ENCODE measurements at regions not wholly inside any gene's neighbourhood (a gene's known extent, or its start where the extent isn't known, plus 50 kb on each side); places are given as distances from the start of the nearest gene placed in this dataset.
"Not testable (repeated sequence)": the region's sequence is repeated elsewhere in the genome, so short reads cannot be mapped to it uniquely, and the experiment has no call there.

- no peak overlapping the region for H3K27ac Mint-ChIP-seq
- H3K36me3 Mint-ChIP-seq, result no peaks in the 10 kb centered on the region
- no peak for DNase-seq
- no peaks in the 10 kb centered on the region for H3K4me1 Mint-ChIP-seq
- no peak overlapping the region for H3K4me3 Mint-ChIP-seq
- H3K9me3 Mint-ChIP-seq, result peaks cover 0 to 20% (median 3%) of the 10 kb centered on the region in 6 donors
- H3K27me3 Mint-ChIP-seq (ENCODE audit: low read depth in 3 of 3), result no peaks in the 10 kb centered on the region
Observed at GRCh38 chr4:120554086-120554485, 368.4 kb downstream of the PRDM5 start.

- DNase-seq; H3K27me3 Mint-ChIP-seq (ENCODE audit: low read depth in 3 of 3); H3K36me3 Mint-ChIP-seq; H3K4me3 Mint-ChIP-seq; H3K4me1 Mint-ChIP-seq; H3K27ac Mint-ChIP-seq: not testable (repeated sequence)
- peaks cover 0 to 16% (median 5%) of the 10 kb centered on the region in 6 donors for H3K9me3 Mint-ChIP-seq
Observed at GRCh38 chr4:120550624-120551220, 371.8 kb downstream of the PRDM5 start.

- H3K27ac Mint-ChIP-seq, result no peak overlapping the region
- H3K27me3 Mint-ChIP-seq (ENCODE audit: low read depth in 3 of 3), result no peaks in the 10 kb centered on the region
- H3K9me3 Mint-ChIP-seq, result peaks cover 0 to 11% (median 5%) of the 10 kb centered on the region in 6 donors
- H3K4me1 Mint-ChIP-seq, result no peaks in the 10 kb centered on the region
- DNase-seq, result no peak
- H3K4me3 Mint-ChIP-seq, result no peak overlapping the region
- no peaks in the 10 kb centered on the region for H3K36me3 Mint-ChIP-seq
Observed at GRCh38 chr4:120549011-120549570, 373.4 kb downstream of the PRDM5 start.

GRCh38 chr4:120545391-120545790 is 377.1 kb downstream of the PRDM5 start:
- H3K9me3 Mint-ChIP-seq, result peaks cover 0 to 7% (median 1%) of the 10 kb centered on the region in 6 donors
- no peaks in the 10 kb centered on the region for H3K36me3 Mint-ChIP-seq
- no peak for DNase-seq
- no peak overlapping the region for H3K27ac Mint-ChIP-seq
- no peak overlapping the region for H3K4me3 Mint-ChIP-seq
- no peaks in the 10 kb centered on the region for H3K4me1 Mint-ChIP-seq
- no peaks in the 10 kb centered on the region for H3K27me3 Mint-ChIP-seq (ENCODE audit: low read depth in 3 of 3)

GRCh38 chr4:120544838-120545237 is 377.7 kb downstream of the PRDM5 start:
- Mint-ChIP-seq H3K27ac (no peak overlapping the region), H3K4me1 (no peaks in the 10 kb centered on the region), H3K9me3 (peaks cover 0 to 7% (median 1%) of the 10 kb centered on the region in 6 donors), H3K4me3 (no peak overlapping the region), H3K27me3 (ENCODE audit: low read depth in 3 of 3) (no peaks in the 10 kb centered on the region), H3K36me3 (no peaks in the 10 kb centered on the region)
- no peak for DNase-seq

- Mint-ChIP-seq H3K4me3 (no peak overlapping the region), H3K27me3 (ENCODE audit: low read depth in 3 of 3) (no peaks in the 10 kb centered on the region), H3K4me1 (no peaks in the 10 kb centered on the region), H3K9me3 (peaks cover 0 to 21% (median 4%) of the 10 kb centered on the region in 6 donors), H3K36me3 (no peaks in the 10 kb centered on the region), H3K27ac (no peak overlapping the region)
- DNase-seq, result no peak
Observed at GRCh38 chr4:120540625-120541024, 381.9 kb downstream of the PRDM5 start.

- no peak overlapping the region for H3K4me3 Mint-ChIP-seq
- H3K4me1 Mint-ChIP-seq, result no peaks in the 10 kb centered on the region
- H3K27me3 Mint-ChIP-seq (ENCODE audit: low read depth in 3 of 3), result no peaks in the 10 kb centered on the region
- no peak for DNase-seq
- H3K9me3 Mint-ChIP-seq, result peaks cover 0 to 27% (median 6%) of the 10 kb centered on the region in 6 donors
- no peak overlapping the region for H3K27ac Mint-ChIP-seq
- no peaks in the 10 kb centered on the region for H3K36me3 Mint-ChIP-seq
Observed at GRCh38 chr4:120536884-120537283, 385.6 kb downstream of the PRDM5 start.

GRCh38 chr4:120528428-120528827 is 394.1 kb downstream of the PRDM5 start:
- Mint-ChIP-seq H3K36me3 (no peaks in the 10 kb centered on the region), H3K27ac (no peak overlapping the region), H3K9me3 (peaks cover 0 to 6% (median 3%) of the 10 kb centered on the region in 6 donors), H3K27me3 (ENCODE audit: low read depth in 3 of 3) (peaks cover 0 to 3% (median 0%) of the 10 kb centered on the region in 3 donors), H3K4me3 (no peak overlapping the region), H3K4me1 (no peaks in the 10 kb centered on the region)
- DNase-seq, result no peak

GRCh38 chr4:120526033-120526432 is 396.5 kb downstream of the PRDM5 start:
- Mint-ChIP-seq H3K27me3 (ENCODE audit: low read depth in 3 of 3) (peaks cover 0 to 3% (median under 1%) of the 10 kb centered on the region in 3 donors), H3K4me1 (no peaks in the 10 kb centered on the region), H3K4me3 (no peak overlapping the region), H3K36me3 (no peaks in the 10 kb centered on the region), H3K27ac (no peak overlapping the region), H3K9me3 (peaks cover 0 to 5% (median 2%) of the 10 kb centered on the region in 6 donors)
- no peak for DNase-seq

- no peak overlapping the region for H3K27ac Mint-ChIP-seq
- H3K36me3 Mint-ChIP-seq, result no peaks in the 10 kb centered on the region
- no peak overlapping the region for H3K4me3 Mint-ChIP-seq
- H3K9me3 Mint-ChIP-seq, result peaks cover 0 to 6% (median 1%) of the 10 kb centered on the region in 6 donors
- no peaks in the 10 kb centered on the region for H3K4me1 Mint-ChIP-seq
- no peak for DNase-seq
- H3K27me3 Mint-ChIP-seq (ENCODE audit: low read depth in 3 of 3), result peaks cover 0 to 2% (median 1%) of the 10 kb centered on the region in 3 donors
Observed at GRCh38 chr4:120525106-120525505, 397.4 kb downstream of the PRDM5 start.

GRCh38 chr4:120524237-120524636 is 398.3 kb downstream of the PRDM5 start:
- Mint-ChIP-seq H3K27me3 (ENCODE audit: low read depth in 3 of 3) (peaks cover 0 to 2% (median 1%) of the 10 kb centered on the region in 3 donors), H3K36me3 (no peaks in the 10 kb centered on the region), H3K27ac (no peak overlapping the region), H3K4me3 (no peak overlapping the region), H3K9me3 (peaks cover 0 to 10% (median 1%) of the 10 kb centered on the region in 6 donors), H3K4me1 (no peaks in the 10 kb centered on the region)
- no peak for DNase-seq

GRCh38 chr4:120520761-120521160 is 401.8 kb downstream of the PRDM5 start:
- Mint-ChIP-seq H3K4me1 (no peaks in the 10 kb centered on the region), H3K27ac (no peak overlapping the region), H3K9me3 (peaks cover 2 to 18% (median 4%) of the 10 kb centered on the region in 6 donors), H3K36me3 (no peaks in the 10 kb centered on the region), H3K4me3 (no peak overlapping the region), H3K27me3 (ENCODE audit: low read depth in 3 of 3) (peaks cover 1 to 2% (median 2%) of the 10 kb centered on the region in 3 donors)
- no peak for DNase-seq

- Mint-ChIP-seq H3K9me3 (peaks cover 2 to 21% (median 8%) of the 10 kb centered on the region in 6 donors), H3K4me3 (no peak overlapping the region), H3K27me3 (ENCODE audit: low read depth in 3 of 3) (peaks cover 0 to 3% (median 1%) of the 10 kb centered on the region in 3 donors), H3K36me3 (no peaks in the 10 kb centered on the region), H3K4me1 (no peaks in the 10 kb centered on the region), H3K27ac (no peak overlapping the region)
- no peak for DNase-seq
Observed at GRCh38 chr4:120517966-120518365, 404.6 kb downstream of the PRDM5 start.

GRCh38 chr4:120509719-120510118 is 412.8 kb downstream of the PRDM5 start:
- H3K27ac Mint-ChIP-seq, result no peak overlapping the region
- no peaks in the 10 kb centered on the region for H3K36me3 Mint-ChIP-seq
- no peak overlapping the region for H3K4me3 Mint-ChIP-seq
- H3K4me1 Mint-ChIP-seq, result no peaks in the 10 kb centered on the region
- H3K27me3 Mint-ChIP-seq (ENCODE audit: low read depth in 3 of 3), result peaks cover 0 to 2% (median 0%) of the 10 kb centered on the region in 3 donors
- DNase-seq, result no peak
- peaks cover 13 to 26% (median 16%) of the 10 kb centered on the region in 6 donors for H3K9me3 Mint-ChIP-seq

GRCh38 chr4:120509222-120509621 is 413.3 kb downstream of the PRDM5 start:
- peaks cover 0 to 1% (median 0%) of the 10 kb centered on the region in 3 donors for H3K27me3 Mint-ChIP-seq (ENCODE audit: low read depth in 3 of 3)
- H3K4me3 Mint-ChIP-seq, result no peak overlapping the region
- DNase-seq, result no peak
- no peak overlapping the region for H3K27ac Mint-ChIP-seq
- H3K36me3 Mint-ChIP-seq, result no peaks in the 10 kb centered on the region
- H3K4me1 Mint-ChIP-seq, result no peaks in the 10 kb centered on the region
- peaks cover 12 to 26% (median 16%) of the 10 kb centered on the region in 6 donors for H3K9me3 Mint-ChIP-seq

All from immature natural killer cell (primary cell).